Naive thymus-derived CD8-positive, alpha-beta T cell (primary cell): ENCODE measurements at regions not wholly inside any gene's neighbourhood (a gene's known extent, or its start where the extent isn't known, plus 50 kb on each side); places are given as distances from the start of the nearest gene placed in this dataset.

ENCODE experiments used
- ATAC-seq, 2 donors: fragments of 150-1000 bp; cut with Tn5 transposase in 1 of 2; sonication (Bioruptor Pico), chemical (Tn5 transposase) in 1 of 2; 1 replicate in 1 of 2; 2 replicates in 1 of 2; pipeline ENCODE4 v1.10.0; 2021; ENCODE audit warnings: mild to moderate bottlenecking in 2 of 2, moderate library complexity in 2 of 2
- POLR2A ChIA-PET: fragments of 350-600 bp; sonication (Branson Sonifier 250); formaldehyde crosslinking; loops from one replicate; lab custom pipeline; 2021; ENCODE audit warnings: antibody characterized with exemption; lab: Charles Lee
- DNase-seq, 10 donors: peaks; one replicate each; pipeline versions ENCODE4 v3.0.0 to v3.0.0-alpha.2; 2020 to 2022
- H3K27ac Mint-ChIP-seq, 10 donors: one replicate each; pipeline ENCODE4 v1.8.0; 2020 to 2022; ENCODE audit warnings: mild to moderate bottlenecking in 10 of 10, mixed read lengths in 10 of 10, moderate library complexity in 4 of 10, inconsistent platforms in 1 of 10
- H3K27me3 Mint-ChIP-seq, 5 donors: one replicate each; pipeline ENCODE4 v1.8.0; 2021 to 2022; ENCODE audit warnings: mixed read lengths in 5 of 5
- H3K36me3 Mint-ChIP-seq, 3 donors: one replicate each; pipeline ENCODE4 v1.8.0; 2020 to 2022; ENCODE audit warnings: mixed read lengths in 3 of 3, mild to moderate bottlenecking in 2 of 3, inconsistent platforms in 1 of 3
- H3K4me1 Mint-ChIP-seq, 4 donors: one replicate each; pipeline ENCODE4 v1.8.0; 2021 to 2022; ENCODE audit warnings: mixed read lengths in 4 of 4
- H3K4me3 Mint-ChIP-seq, 10 donors: one replicate each; pipeline ENCODE4 v1.8.0; 2020 to 2022; ENCODE audit warnings: mild to moderate bottlenecking in 10 of 10, mixed read lengths in 10 of 10, moderate library complexity in 6 of 10, inconsistent platforms in 1 of 10
- H3K9me3 Mint-ChIP-seq, 9 donors: one replicate each; pipeline ENCODE4 v1.8.0; 2020 to 2022; ENCODE audit warnings: mixed read lengths in 9 of 9, mild to moderate bottlenecking in 3 of 9, inconsistent platforms in 1 of 9, moderate library complexity in 1 of 9

- Mint-ChIP-seq H3K27me3 (peaks cover 0 to 3% (median 0%) of the 10 kb centered on the region in 5 donors), H3K4me1 (peaks cover 0 to 3% (median 0%) of the 10 kb centered on the region in 4 donors)
Observed at GRCh38 chr14:98682033-98682432, 590.0 kb downstream of the BCL11B start.

GRCh38 chr14:98682726-98683125 is 589.3 kb downstream of the BCL11B start:
- POLR2A ChIA-PET: no interaction called here
- Mint-ChIP-seq H3K4me1 (peaks cover 0 to 4% (median 0%) of the 10 kb centered on the region in 4 donors), H3K36me3 (peaks cover 0 to 9% (median 2%) of the 10 kb centered on the region in 3 donors), H3K4me3 (no peak overlapping the region), H3K27me3 (peaks cover 0 to 3% (median 0%) of the 10 kb centered on the region in 5 donors), H3K9me3 (peaks cover 0 to 8% (median 0%) of the 10 kb centered on the region in 9 donors), H3K27ac (peak overlapping the region in 1 of 10 donors; percentile 13)
- no peak for ATAC-seq
- DNase-seq: no peak

More at GRCh38 chr14:98682033-98682432, 590.0 kb downstream of the BCL11B start:
- DNase-seq (no peak), ATAC-seq (no peak)
- Mint-ChIP-seq H3K27ac (no peak overlapping the region), H3K36me3 (peaks cover 0 to 9% (median 2%) of the 10 kb centered on the region in 3 donors), H3K9me3 (peaks cover 0 to 8% (median 0%) of the 10 kb centered on the region in 9 donors), H3K4me3 (no peak overlapping the region)
- POLR2A ChIA-PET: no interaction called here

- POLR2A ChIA-PET: interaction anchor here (0.6 to 1.2 kb wide), 2 partner anchors 31 to 513 kb away, joined by 3 read pairs; no protein-coding TSS in a partner anchor
- H3K9me3 Mint-ChIP-seq: peaks cover 0 to 3% (median 0%) of the 10 kb centered on the region in 9 donors
- peaks cover 0 to 9% (median 0%) of the 10 kb centered on the region in 4 donors for H3K4me1 Mint-ChIP-seq
- DNase-seq (no peak), ATAC-seq (no peak)
- peaks cover 0 to 4% (median 2%) of the 10 kb centered on the region in 3 donors for H3K36me3 Mint-ChIP-seq
- no peak overlapping the region for H3K4me3 Mint-ChIP-seq
- no peaks in the 10 kb centered on the region for H3K27me3 Mint-ChIP-seq
- no peak overlapping the region for H3K27ac Mint-ChIP-seq
Observed at GRCh38 chr14:98684468-98684867, 587.5 kb downstream of the BCL11B start.

- no peak for DNase-seq
- peaks cover 0 to 9% (median 0%) of the 10 kb centered on the region in 4 donors for H3K4me1 Mint-ChIP-seq
- H3K27ac Mint-ChIP-seq: no peak overlapping the region
- POLR2A ChIA-PET: interaction anchor here (1.4 kb wide), 1 partner anchor 8 kb away, joined by 3 read pairs; no protein-coding TSS in a partner anchor
- no peaks in the 10 kb centered on the region for H3K27me3 Mint-ChIP-seq
- no peak overlapping the region for H3K4me3 Mint-ChIP-seq
- H3K36me3 Mint-ChIP-seq: peaks cover 0 to 4% (median 0%) of the 10 kb centered on the region in 3 donors
- no peak for ATAC-seq
- peaks cover 0 to 3% (median 0%) of the 10 kb centered on the region in 9 donors for H3K9me3 Mint-ChIP-seq
Observed at GRCh38 chr14:98685725-98686124, 586.3 kb downstream of the BCL11B start.

GRCh38 chr14:98688446-98688845 is 583.6 kb downstream of the BCL11B start:
- H3K9me3 Mint-ChIP-seq: no peaks in the 10 kb centered on the region
- peaks cover 0 to 9% (median 0%) of the 10 kb centered on the region in 4 donors for H3K4me1 Mint-ChIP-seq
- H3K4me3 Mint-ChIP-seq: no peak overlapping the region
- DNase-seq (no peak), ATAC-seq (no peak)
- H3K36me3 Mint-ChIP-seq: no peaks in the 10 kb centered on the region
- H3K27ac Mint-ChIP-seq: peak overlapping the region in 3 of 10 donors; percentile 0 to 82 (median 60)
- POLR2A ChIA-PET: interaction anchor here (0.6 kb wide), 1 partner anchor 11 kb away, joined by 3 read pairs; no protein-coding TSS in a partner anchor
- H3K27me3 Mint-ChIP-seq: no peaks in the 10 kb centered on the region

- Mint-ChIP-seq H3K4me1 (peaks cover 0 to 8% (median 0%) of the 10 kb centered on the region in 4 donors), H3K36me3 (no peaks in the 10 kb centered on the region), H3K27ac (peak overlapping the region in 1 of 10 donors; percentile 46), H3K9me3 (peaks cover 0 to 1% (median 0%) of the 10 kb centered on the region in 9 donors), H3K4me3 (no peak overlapping the region), H3K27me3 (no peaks in the 10 kb centered on the region)
- POLR2A ChIA-PET: no interaction called here
- no peak for DNase-seq
- no peak for ATAC-seq
Observed at GRCh38 chr14:98689951-98690350, 582.0 kb downstream of the BCL11B start.

- DNase-seq (no peak), ATAC-seq (no peak)
- Mint-ChIP-seq H3K4me3 (no peak overlapping the region), H3K27me3 (no peaks in the 10 kb centered on the region), H3K4me1 (peaks cover 0 to 9% (median 2%) of the 10 kb centered on the region in 4 donors), H3K36me3 (peaks cover 0 to 14% (median 8%) of the 10 kb centered on the region in 3 donors), H3K9me3 (peaks cover 6 to 26% (median 14%) of the 10 kb centered on the region in 9 donors), H3K27ac (no peak overlapping the region)
- POLR2A ChIA-PET: interaction anchor here (0.7 to 1.0 kb wide), 2 partner anchors 9 to 12 kb away, joined by 3 read pairs; no protein-coding TSS in a partner anchor
Observed at GRCh38 chr14:98692832-98693231, 579.2 kb downstream of the BCL11B start.

- Mint-ChIP-seq H3K4me1 (peaks cover 0 to 5% (median 2%) of the 10 kb centered on the region in 4 donors), H3K27ac (no peak overlapping the region), H3K36me3 (peaks cover 0 to 14% (median 8%) of the 10 kb centered on the region in 3 donors), H3K4me3 (no peak overlapping the region), H3K27me3 (no peaks in the 10 kb centered on the region), H3K9me3 (peaks cover 6 to 26% (median 14%) of the 10 kb centered on the region in 9 donors)
- DNase-seq (no peak), ATAC-seq (no peak)
- POLR2A ChIA-PET: interaction anchor here (1.1 kb wide), 1 partner anchor 9 kb away, joined by 3 read pairs; no protein-coding TSS in a partner anchor
Observed at GRCh38 chr14:98694541-98694940, 577.5 kb downstream of the BCL11B start.

GRCh38 chr14:98695809-98696208 is 576.2 kb downstream of the BCL11B start:
- no peak overlapping the region for H3K27ac Mint-ChIP-seq
- no peak for ATAC-seq

GRCh38 chr14:98698341-98698740 is 573.7 kb downstream of the BCL11B start:
- H3K4me3 Mint-ChIP-seq: no peak overlapping the region
- ATAC-seq: no peak
- no peaks in the 10 kb centered on the region for H3K27me3 Mint-ChIP-seq
- no peak overlapping the region for H3K27ac Mint-ChIP-seq
- peaks cover 2 to 15% (median 13%) of the 10 kb centered on the region in 4 donors for H3K4me1 Mint-ChIP-seq
- no peak for DNase-seq
- peaks cover 0 to 14% (median 8%) of the 10 kb centered on the region in 3 donors for H3K36me3 Mint-ChIP-seq
- POLR2A ChIA-PET: no interaction called here
- peaks cover 6 to 26% (median 14%) of the 10 kb centered on the region in 9 donors for H3K9me3 Mint-ChIP-seq

More at GRCh38 chr14:98695809-98696208, 576.2 kb downstream of the BCL11B start:
- POLR2A ChIA-PET: no interaction called here
- no peak for DNase-seq
- Mint-ChIP-seq H3K27me3 (no peaks in the 10 kb centered on the region), H3K4me1 (peaks cover 0 to 6% (median 3%) of the 10 kb centered on the region in 4 donors), H3K4me3 (peak overlapping the region in 1 of 10 donors; percentile 1), H3K36me3 (peaks cover 0 to 14% (median 8%) of the 10 kb centered on the region in 3 donors), H3K9me3 (peaks cover 6 to 26% (median 14%) of the 10 kb centered on the region in 9 donors)

GRCh38 chr14:98700748-98701147 is 571.2 kb downstream of the BCL11B start:
- no peak for DNase-seq
- Mint-ChIP-seq H3K4me1 (peaks cover 26 to 37% (median 29%) of the 10 kb centered on the region in 4 donors), H3K27ac (peak overlapping the region in 3 of 10 donors; percentile 24 to 43 (median 31)), H3K27me3 (no peaks in the 10 kb centered on the region), H3K36me3 (peaks cover 0 to 12% (median 8%) of the 10 kb centered on the region in 3 donors), H3K9me3 (peaks cover 6 to 17% (median 12%) of the 10 kb centered on the region in 9 donors), H3K4me3 (no peak overlapping the region)
- POLR2A ChIA-PET: no interaction called here
- no peak for ATAC-seq

- Mint-ChIP-seq H3K9me3 (peaks cover 0 to 11% (median 8%) of the 10 kb centered on the region in 9 donors), H3K4me3 (no peak overlapping the region), H3K36me3 (peaks cover 0 to 8% (median 6%) of the 10 kb centered on the region in 3 donors), H3K27ac (peak overlapping the region in 5 of 10 donors; percentile 21 to 87 (median 53)), H3K27me3 (no peaks in the 10 kb centered on the region), H3K4me1 (peaks cover 24 to 39% (median 32%) of the 10 kb centered on the region in 4 donors)
- POLR2A ChIA-PET: interaction anchor here (1.2 kb wide), 1 partner anchor 8 kb away, joined by 3 read pairs; no protein-coding TSS in a partner anchor
- DNase-seq (no peak), ATAC-seq (no peak)
Observed at GRCh38 chr14:98701377-98701776, 570.6 kb downstream of the BCL11B start.

GRCh38 chr14:98704441-98704840 is 567.6 kb downstream of the BCL11B start:
- H3K4me3 Mint-ChIP-seq: peak overlapping the region in 9 of 10 donors; percentile 20 to 74 (median 53)

More at GRCh38 chr14:98704441-98704840, 567.6 kb downstream of the BCL11B start:
- POLR2A ChIA-PET: interaction anchor here (0.6 to 1.1 kb wide), 4 partner anchors 12 to 527 kb away, joined by 3 to 5 read pairs (median 3); no protein-coding TSS in a partner anchor
- Mint-ChIP-seq H3K4me1 (peaks cover 30 to 51% (median 41%) of the 10 kb centered on the region in 4 donors), H3K27me3 (no peaks in the 10 kb centered on the region), H3K9me3 (no peaks in the 10 kb centered on the region), H3K27ac (peak overlapping the region in 9 of 10 donors; percentile 25 to 89 (median 72)), H3K36me3 (no peaks in the 10 kb centered on the region)
- ATAC-seq (peak; percentile 89 to 98), DNase-seq (peak in 9 of 10 donors; percentile 10 to 80 (median 53))
